ENCODE measurements at regions not wholly inside any gene's neighbourhood (a gene's known extent, or its start where the extent isn't known, plus 50 kb on each side); places are given as distances from the start of the nearest gene placed in this dataset.
"Not testable (repeated sequence)": the region's sequence is repeated elsewhere in the genome, so short reads cannot be mapped to it uniquely, and the experiment has no call there.

DNA sequence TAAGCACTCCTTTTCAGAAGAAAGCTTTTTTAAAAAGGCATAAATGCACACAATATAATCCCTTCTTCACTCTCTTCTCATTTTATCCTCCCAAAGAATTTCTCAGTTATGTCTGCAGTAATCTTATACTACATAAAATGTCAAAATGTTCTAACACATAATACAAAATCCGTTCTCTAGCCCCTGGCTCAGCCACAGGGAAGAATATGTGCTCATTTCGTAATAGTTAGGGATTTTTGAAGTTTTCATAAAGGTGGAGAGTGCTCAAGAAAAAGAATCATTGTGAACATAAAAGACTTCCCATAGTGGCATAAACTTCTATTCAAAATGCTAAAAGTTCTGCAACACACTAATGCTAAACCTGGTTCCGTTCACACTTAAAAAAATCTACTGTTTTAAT lies 1410.7 kb upstream of the C9orf72 start:
- DNase-seq = no peak

DNA sequence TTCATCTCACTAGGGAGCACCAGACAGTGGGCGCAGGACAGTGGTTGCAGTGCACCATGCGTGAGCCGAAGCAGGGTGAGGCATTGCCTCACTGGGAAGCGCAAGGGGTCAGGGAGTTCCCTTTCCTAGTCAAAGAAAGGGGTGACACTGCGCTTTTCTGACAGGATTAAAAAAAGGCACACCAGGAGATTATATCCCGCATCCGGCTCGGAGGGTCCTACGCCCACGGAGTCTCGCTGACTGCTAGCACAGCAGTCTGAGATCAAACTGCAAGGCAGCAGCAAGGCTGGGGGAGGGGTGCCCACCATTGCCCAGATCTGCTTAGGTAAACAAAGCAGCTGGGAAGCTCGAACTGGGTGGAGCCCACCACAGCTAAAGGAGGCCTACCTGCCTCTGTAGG lies 1416.7 kb upstream of the C9orf72 start:
- DNase-seq = not testable (repeated sequence)

DNA sequence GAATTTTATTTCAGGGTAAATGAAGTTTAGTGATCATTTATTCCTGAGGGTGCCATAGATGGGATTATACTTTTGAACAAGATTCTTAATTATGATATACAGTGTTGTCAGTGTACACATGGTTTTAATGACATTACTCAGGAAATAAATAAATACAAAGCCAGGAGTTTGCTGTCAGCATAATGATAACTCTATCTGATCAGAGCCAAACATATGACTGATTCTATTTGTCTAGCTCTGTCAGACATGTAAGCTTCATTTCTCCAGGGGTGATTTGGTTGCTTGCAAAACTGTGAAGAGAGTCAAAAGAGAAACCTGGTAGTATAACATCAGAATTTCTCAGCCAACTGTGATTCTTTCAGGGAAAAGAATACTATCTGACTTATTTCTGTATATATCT lies 1425.8 kb upstream of the C9orf72 start:
- no peak for DNase-seq

DNA sequence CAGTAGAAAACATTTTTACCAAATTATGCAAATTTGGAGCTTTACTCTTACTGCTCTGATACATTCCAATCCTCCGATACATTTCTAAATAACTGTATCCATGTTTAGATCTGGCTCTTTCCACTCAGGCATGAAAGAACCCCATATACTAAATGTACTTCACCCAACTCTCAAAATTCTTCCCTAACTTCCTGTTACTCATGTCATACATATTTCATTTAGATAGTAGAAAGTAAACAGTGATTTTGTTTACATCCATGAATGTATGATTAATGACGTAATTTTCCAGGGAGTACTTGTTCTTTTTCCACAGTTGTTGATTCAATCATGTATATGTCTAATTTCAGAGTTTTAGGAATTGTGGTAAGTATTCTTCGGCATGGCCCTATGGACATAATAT lies 1426.5 kb upstream of the C9orf72 start:
- DNase-seq = no peak

DNA sequence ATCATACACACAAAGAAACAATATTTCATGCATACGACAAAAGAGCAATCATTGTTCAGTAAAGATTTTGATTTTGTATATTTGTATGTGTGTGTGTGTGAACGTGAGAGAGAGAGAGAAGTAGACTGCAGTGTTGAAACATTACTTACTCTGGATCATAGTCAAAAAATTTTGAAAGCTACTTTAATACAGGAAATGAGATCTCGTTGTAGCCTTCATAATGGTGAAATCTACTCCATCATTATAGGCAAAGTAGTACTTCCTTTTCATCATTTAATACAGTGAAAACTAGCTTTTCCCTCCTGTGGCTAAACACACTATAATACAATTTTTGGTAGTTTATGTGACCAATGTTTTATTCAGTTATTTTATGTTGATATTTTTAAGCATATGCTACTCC lies 1427.7 kb upstream of the C9orf72 start:
- DNase-seq = no peak

DNA sequence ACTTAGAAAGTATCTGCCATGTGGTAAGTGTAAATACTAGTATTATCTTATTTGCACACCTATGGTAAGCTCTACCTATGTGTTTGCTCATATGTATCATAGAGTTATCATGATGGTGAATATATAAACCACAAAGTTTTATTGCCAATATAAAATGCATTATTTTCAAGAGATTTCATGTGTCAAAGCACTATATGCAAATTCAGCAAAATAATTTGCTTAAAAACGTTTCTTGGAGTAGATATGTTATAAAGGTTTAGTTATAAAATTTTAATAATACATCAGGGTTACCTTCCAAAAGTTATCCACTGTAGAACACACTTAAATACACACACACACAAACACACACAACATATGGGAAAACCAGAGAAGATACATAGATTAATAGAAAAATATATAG lies 1431.7 kb upstream of the C9orf72 start:
- DNase-seq = no peak

DNA sequence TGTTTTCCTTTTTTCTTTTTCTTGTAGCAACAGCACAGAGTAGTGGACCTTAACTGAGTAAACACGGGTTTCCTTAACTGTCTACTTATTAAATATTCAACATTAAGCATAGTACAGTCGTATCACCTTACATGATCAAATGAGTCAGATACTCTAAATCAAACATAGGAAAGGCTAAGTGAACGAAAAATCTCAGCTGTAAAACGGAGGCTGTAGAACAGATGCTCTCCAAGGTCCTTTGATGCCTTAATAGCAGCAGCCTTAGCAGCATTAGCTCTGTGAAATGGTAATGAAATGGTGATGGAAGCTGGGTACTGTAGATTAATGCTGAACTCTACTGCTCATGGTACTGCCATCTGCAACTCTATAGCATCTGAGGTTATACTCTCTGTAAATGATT lies 1433.3 kb upstream of the C9orf72 start:
- no peak for DNase-seq

DNA sequence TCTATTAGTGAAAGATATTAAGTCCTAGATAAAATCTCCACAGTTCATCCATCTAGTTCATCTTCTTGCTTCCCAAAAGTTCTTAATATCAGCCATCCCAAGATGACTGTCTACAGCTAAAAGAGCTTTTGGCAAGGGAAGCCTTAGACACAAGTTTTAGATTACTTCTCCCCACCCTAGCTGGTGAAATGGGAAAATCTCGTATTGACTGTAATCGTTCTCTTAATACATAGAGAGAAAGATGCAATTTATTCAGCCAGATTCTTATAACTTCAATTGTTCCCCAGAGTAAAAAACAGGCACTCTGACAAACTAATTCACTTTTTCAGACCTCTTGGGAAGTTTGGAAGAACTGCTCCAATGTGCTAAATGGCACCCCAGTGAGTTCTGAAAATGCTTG lies 1439.6 kb upstream of the C9orf72 start:
- DNase-seq = peak; percentile 15

DNA sequence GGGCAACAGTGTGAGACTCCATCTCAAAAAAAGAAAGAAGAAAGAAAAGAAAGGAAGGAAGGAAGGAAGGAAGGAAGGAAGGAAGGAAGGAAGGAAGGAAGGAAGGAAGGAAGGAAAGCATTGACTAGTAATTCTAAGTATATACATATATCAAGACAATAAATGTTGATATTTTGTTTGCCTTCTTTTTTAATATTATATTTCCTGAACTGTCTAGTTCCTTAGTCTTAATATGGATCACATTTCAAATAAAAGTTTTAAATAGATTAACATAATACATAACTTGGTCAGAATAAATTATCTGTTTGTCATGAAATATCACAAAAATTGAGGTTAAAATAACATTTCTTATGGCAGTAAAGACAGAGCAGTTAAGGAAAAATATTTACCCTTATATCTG lies 1448.4 kb upstream of the C9orf72 start:
- no peak for DNase-seq

DNA sequence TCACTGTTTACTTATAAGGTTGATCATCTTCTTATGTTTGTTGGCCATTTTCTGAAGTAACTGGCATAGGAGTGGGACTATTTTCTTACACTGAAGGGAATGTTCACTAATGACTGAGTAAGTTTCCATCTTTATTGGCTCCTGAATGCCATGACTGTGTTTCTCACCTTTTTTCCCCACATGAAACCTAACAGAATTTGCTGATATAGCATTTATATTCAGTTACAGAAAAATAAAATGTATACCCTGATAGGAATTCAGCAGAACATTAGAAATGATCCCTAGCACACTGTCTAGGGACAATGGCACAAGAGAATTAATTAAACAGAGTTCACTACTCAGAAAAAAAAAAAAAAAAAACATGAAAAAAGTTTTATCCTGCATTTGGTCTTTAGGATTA lies 1465.1 kb upstream of the C9orf72 start:
- DNase-seq = no peak

DNA sequence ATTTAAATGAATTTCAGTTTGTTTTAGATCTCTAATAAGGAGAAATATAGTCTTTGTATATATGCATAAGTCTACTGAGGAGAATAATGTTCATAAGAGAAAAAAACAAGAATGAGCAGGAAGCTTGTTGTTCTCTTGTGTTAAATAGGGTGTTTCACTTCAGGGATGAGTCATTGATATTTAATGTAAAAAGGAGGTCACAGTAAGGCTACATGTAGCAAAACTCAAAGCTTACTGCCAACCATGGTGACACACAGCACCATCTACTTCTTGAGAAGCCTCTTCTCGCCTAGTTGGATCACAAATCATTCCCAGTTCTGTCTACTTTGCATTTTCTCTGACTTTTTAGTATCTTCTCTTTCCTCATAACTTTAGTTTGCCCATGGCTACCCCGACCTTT lies 1466.0 kb upstream of the C9orf72 start:
- no peak for DNase-seq

DNA sequence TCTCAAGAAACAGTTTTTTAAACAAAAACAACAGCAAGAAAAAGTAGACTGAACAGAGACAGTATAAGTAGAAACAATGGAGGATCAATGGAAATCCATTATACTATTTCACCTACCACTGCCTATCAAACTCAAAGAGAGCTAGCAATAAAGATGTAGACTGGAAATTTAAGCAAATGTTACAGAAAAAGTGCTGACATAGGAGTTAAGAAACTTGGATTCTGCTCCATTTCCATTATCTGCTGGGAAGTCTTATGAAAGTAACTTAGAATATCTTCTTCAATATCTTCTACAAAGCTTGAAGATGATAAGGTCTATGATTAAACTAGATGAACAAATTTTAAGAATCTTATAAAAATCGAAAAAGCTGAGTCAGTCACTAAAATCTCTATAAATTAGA lies 1469.8 kb upstream of the C9orf72 start:
- DNase-seq = no peak

DNA sequence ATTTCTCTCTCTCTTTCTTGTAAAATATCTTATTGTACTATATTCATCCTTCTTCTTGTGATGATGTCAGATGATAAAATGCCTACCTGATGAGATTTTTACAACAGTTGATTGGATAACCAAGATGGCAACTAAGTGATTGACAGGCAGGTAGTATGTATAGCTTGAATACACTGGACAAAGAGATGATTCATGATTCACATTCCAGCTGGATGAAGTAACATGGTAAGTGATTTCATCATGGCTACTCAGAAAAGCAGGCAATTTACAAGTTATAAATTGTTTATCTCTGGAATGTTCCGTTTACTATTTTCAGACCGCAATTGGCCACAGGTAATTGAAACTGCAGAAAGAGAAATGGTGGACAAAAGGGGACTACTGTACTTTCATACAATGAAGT lies 1471.7 kb upstream of the C9orf72 start:
- no peak for DNase-seq

DNA sequence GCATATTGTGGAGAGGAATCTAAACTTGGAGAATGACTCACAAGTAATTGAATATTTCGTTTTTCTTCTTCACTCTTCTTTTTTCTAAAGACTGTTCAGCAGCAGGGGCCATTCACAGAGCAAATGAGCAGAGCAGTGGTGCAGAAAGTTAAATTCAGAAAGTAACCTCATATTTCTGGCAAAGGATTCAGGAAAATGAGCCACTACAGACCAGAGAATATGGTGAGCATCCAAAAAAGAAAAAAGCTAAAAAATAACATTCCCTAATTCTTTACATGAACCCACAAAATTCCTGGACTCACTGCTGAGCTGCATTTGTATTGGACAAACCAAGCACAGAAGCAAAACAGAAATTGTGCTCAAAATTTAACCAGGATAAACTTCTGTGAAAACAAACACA lies 1486.8 kb upstream of the C9orf72 start:
- peak; percentile 42 for DNase-seq

DNA sequence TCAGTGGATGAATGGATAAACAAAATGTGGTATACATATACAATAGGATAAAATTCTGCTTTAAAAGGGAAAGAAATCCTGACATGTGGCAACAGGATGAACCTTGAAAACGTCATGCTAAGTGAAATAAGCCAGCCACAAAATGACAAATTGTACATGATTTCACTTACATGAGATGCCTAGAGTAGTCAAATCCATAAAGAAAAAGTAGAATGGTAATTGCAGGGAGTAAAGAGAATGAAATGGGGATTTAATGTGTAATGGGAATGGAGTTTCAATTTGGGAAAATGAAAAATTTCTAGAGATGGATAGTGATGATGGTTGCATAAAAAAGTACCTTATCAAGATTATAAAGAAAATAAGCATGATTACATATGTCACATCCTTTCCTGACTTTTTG lies 1489.2 kb upstream of the C9orf72 start:
- no peak for DNase-seq

DNA sequence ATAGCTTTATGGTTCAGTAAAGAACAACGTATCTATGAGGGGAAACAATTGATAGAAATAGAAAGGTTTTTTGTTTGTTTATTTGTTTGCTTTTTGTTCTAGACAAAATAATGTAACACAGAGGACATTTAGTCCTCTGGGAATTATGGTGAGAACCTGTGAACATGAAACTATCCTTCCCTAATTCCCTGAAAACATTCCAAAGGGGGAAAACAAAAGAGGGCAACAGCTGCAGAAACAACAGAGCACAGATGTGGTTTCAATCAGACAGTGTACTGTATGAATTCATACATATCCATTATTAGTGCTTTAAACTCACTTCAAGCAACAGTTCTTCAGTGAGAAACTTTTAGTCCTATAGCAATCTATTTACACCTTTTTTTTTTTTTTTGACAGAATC lies 1489.8 kb upstream of the C9orf72 start:
- DNase-seq = no peak

DNA sequence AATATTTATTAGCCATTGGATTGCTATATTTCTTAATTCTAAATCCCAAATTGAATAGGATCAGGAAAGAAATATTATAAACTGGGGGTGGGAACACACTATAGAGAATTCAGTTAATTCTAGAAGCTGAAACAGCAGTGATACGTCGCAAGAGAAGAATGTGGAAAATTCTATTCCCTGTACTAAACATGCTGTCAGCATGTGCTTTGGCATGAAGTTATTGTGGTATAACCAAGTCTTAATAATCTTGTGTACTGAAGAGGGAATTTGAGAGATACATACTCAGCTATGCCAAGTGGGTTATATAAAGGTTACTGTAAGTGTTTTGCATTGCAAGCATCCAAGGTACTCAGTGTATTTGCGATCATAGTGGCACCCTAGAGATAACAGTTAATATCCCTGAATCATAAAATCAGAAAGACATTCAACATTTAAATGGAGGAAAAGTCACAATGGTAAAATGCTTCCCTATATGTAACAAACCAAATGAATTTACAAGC lies 1492.9 kb upstream of the C9orf72 start:
- peak; percentile 15 for DNase-seq

DNA sequence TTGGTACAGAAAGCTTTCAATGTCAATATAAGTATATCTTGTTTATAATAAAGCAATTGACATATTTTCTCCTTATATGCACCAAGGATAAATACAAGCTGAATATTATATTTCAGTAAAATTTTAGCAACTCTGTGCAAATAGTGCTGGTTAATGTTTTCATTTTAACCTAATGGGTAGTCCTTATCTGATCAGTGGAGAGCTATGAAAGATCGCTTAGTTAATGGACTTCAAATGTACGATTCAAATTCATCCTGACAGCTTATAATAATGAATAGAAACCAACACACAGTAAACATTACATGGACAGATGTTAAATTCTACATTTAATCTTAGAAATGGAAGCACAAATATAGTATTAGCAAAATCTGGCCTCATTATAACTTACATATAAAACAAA lies 1495.2 kb upstream of the C9orf72 start:
- no peak for DNase-seq

DNA sequence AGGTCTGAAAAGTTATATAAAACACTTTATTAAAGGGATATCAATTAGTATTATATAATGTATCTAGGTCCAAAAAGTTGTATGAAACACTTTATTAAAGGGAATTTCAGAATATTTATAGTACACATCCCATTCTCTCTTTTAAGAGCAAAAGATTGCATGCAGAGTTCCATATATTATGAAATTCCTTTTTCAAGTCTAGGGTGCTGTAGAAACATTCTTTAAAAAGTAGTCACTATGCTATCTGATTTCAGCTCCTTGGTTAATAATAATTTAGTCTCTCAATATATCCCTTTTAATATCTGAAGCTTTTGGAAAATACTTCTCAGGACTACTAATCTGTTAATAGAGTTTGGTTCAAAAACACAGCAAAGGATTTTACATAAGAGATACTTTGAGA lies 1496.1 kb upstream of the C9orf72 start:
- DNase-seq = no peak

DNA sequence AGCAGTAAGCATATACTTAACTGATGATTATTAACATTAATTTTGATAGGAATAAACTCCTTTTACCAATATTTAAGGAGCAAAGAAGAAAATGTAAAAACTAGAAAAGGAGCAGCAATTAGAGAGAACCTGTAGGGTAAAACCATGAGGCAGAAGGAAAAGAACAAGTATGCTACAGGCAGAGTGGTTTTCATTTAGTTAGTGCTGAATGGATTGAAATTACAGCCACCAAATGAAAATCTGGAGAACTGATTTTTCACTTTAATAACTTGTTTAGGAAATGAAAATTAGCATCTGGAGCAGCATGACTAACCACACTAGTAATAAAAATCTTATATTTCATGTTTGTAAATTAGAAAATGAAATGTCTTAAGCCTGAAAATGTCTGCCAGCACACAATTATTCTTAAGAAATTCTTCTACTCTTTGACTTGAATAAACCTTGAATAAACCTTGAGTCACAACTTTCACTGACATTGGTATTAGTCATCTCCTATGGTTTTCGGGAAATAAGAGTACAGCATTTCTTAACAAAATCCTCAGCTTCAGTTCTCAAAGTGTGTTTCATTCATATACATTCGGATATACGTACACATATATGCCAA lies 1504.9 kb upstream of the C9orf72 start:
- no peak for DNase-seq

DNA sequence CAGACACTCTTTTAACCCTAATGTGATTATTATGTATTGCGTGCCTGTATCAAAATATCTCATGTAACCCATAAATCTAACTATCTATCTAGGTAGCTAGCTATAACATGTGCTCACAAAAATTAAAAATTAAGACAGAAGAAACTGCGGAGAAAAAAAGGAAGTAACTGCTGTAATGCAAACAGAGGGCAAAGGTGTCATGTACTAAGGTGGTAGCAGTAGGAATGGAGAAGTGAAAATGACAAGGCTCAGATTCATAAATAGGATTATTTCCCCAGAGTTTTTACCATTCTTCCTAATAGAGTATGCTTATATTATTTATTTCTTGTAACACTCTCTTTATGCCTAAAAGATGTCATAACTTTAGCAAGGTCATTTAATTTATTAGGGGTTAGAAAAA lies 1527.5 kb upstream of the C9orf72 start:
- DNase-seq = no peak

DNA sequence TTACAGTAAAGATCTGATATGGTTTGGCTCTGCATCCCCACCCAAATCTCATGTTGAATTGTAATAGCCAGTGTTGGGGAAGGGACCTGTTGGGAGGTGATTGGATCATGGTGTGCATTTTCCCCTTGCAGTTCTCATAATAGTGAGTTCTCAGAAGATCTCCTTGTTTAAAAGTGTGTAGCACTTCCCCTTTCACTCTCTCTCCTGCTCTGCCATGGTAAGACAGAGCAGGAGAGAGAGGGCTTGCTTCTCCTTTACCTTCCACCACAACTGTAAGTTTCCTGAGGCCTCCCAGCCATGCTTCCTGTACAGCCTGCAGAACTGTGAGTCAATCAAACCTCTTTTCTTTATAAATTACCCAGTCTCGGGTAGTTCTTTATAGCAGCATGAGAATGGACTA lies 1530.9 kb upstream of the C9orf72 start:
- DNase-seq = not testable (repeated sequence)

DNA sequence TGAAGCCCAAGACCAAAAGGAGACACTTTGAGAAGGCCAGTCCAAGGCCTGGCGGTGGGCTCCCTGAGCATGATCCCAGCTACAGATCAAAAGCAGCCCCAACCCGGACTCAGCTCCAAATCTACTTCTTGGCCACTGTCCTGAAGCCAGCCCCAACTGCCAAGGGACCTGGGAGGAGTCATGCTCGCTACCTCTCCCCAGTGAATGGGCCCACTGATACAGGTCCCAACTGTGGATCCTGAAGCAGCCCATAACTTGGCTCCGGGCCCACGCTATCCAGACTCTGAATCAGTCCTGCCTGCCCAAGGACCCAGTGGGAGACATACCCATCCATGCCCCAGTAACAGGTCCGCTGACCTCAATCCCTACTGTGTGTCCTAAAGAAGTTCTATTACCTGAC lies 1545.3 kb upstream of the C9orf72 start:
- no peak for DNase-seq

DNA sequence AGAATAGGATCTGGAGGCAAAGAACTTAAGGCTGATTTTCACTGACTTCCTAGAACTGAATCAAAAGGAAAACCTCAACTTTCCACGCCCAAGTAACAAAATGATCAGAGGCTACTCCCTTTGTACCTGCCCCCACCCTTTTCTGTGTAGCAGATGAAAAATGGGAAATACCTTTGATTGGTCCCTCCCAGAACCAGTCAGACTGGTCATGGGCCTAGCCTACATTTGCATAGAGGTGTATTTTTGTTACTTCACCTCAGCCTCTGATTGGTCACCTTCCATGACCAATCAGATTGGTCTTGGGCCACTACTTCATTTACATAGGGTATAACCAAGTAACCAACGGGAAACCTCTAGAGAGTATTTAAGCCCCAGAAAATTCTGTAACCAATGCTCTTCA lies 1553.5 kb upstream of the C9orf72 start:
- no peak for DNase-seq

DNA sequence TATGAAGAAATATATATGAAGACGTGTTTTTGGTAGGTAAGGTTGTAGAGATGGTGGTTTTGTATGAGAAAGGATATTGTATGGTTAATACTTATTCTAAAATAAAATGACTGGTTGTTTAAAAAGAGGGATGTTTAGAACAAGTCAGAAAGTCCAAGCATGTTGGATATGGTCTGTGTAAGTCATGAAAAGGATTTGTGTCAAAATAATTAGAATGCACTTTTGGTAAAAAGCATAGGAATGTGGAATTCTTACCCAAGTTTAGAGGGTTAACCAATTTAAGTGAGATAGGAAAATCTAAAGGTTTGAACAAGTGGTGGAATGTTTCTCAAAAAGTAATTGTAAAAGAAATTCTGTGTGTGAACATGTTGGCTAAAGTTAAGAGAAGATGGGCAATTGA lies 1556.5 kb upstream of the C9orf72 start:
- DNase-seq = no peak

Data from muscle of arm (tissue), 1 donor.